HL-60 (cell line): ENCODE measurements at regions not wholly inside any gene's neighbourhood (a gene's known extent, or its start where the extent isn't known, plus 50 kb on each side); places are given as distances from the start of the nearest gene placed in this dataset.

ENCODE experiments used
- DNase-seq, 2 experiments: peaks; one replicate each; pipeline ENCODE4 v3.0.0-alpha.2; 2010 to 2020; ENCODE audit warnings: low read depth in 1 of 2, low spot score in 1 of 2
- H3K27ac ChIP-seq: fragments of 250-450 bp; sonication (Bioruptor Pico); replicated peaks from 2 replicates; pipeline ENCODE4 v1.5.1; 2020; ENCODE audit warnings: mild to moderate bottlenecking, moderate library complexity
- H3K27me3 ChIP-seq: fragments of 250-450 bp; sonication (Bioruptor Pico); 2 replicates; pipeline ENCODE4 v1.5.1; 2021; ENCODE audit warnings: mild to moderate bottlenecking, moderate library complexity; ENCODE audit not compliant: insufficient read depth, poor library complexity, severe bottlenecking
- H3K4me3 ChIP-seq: replicated peaks from 2 replicates; pipeline ENCODE4 v1.5.1; 2011; ENCODE audit warnings: mild to moderate bottlenecking, control low read depth, low read length; ENCODE audit not compliant: insufficient read depth
- GABPA ChIP-seq: IDR thresholded peaks from 2 replicates; pipeline ENCODE4 v1.6.1; 2012; ENCODE audit warnings: low read depth
- POLR2AphosphoS5 ChIP-seq: IDR thresholded peaks from 2 replicates; pipeline ENCODE4 v1.6.1; 2012; ENCODE audit warnings: low read depth
- SPI1 ChIP-seq: IDR thresholded peaks from 2 replicates; pipeline ENCODE4 v1.6.1; 2012; ENCODE audit warnings: low read depth, mild to moderate bottlenecking, borderline replicate concordance
- TF ChIP-seq, protein P1 (sequence below): IDR thresholded peaks from 2 replicates; pipeline ENCODE4 v1.6.1; 2012; ENCODE audit warnings: low read depth; ENCODE audit not compliant: insufficient replicate concordance
- TF ChIP-seq, protein P2 (sequence below): IDR thresholded peaks from one replicate; pipeline ENCODE4 v1.5.1; 2011; ENCODE audit warnings: low read length, control low read depth, inconsistent platforms; ENCODE audit not compliant: insufficient read depth

DNA sequence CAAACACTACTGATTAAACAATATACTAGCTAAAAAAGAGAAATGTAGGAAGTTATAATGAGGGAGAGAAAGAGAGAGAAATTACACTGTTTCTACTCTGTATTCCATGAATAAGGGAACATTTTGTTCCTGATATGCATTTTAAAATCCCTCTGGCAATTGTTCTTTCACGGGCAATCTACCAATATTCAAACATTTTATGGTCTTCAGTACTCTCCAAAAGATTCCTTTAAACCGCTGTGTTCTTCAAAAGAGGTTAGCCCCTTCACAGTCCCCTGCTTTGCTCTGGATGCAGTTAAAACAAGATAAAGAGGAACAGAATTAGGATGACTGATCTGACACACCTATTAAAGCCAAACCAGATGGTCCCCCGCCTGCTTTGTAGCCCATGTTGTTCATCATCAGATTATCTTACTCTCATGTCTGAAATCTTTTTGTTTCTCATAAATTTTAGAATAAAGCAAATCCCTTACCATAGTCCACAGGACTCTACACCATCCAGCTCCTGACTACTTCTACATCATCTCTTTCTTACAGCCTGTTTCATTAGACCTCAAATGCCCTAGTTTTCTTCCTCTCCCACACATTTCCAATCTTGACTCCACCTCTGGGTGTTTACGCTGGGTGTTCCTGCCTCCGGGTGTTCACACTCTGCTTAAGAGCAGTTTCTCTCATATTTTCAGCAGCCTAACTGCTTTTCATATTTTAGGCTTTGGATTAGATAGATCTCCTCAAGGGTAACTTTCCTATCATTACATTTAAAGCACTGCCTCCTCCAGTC, 399.7 kb downstream of the COL12A1 start:
- H3K4me3 ChIP-seq, result no peak overlapping the region
- no peak overlapping the region for H3K27ac ChIP-seq
- no peak for TF ChIP-seq GABPA
- TF ChIP-seq, protein P1, sequence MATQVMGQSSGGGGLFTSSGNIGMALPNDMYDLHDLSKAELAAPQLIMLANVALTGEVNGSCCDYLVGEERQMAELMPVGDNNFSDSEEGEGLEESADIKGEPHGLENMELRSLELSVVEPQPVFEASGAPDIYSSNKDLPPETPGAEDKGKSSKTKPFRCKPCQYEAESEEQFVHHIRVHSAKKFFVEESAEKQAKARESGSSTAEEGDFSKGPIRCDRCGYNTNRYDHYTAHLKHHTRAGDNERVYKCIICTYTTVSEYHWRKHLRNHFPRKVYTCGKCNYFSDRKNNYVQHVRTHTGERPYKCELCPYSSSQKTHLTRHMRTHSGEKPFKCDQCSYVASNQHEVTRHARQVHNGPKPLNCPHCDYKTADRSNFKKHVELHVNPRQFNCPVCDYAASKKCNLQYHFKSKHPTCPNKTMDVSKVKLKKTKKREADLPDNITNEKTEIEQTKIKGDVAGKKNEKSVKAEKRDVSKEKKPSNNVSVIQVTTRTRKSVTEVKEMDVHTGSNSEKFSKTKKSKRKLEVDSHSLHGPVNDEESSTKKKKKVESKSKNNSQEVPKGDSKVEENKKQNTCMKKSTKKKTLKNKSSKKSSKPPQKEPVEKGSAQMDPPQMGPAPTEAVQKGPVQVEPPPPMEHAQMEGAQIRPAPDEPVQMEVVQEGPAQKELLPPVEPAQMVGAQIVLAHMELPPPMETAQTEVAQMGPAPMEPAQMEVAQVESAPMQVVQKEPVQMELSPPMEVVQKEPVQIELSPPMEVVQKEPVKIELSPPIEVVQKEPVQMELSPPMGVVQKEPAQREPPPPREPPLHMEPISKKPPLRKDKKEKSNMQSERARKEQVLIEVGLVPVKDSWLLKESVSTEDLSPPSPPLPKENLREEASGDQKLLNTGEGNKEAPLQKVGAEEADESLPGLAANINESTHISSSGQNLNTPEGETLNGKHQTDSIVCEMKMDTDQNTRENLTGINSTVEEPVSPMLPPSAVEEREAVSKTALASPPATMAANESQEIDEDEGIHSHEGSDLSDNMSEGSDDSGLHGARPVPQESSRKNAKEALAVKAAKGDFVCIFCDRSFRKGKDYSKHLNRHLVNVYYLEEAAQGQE, result no peak
- TF ChIP-seq SPI1, result no peak
- TF ChIP-seq POLR2AphosphoS5, result no peak
- TF ChIP-seq, protein P2, sequence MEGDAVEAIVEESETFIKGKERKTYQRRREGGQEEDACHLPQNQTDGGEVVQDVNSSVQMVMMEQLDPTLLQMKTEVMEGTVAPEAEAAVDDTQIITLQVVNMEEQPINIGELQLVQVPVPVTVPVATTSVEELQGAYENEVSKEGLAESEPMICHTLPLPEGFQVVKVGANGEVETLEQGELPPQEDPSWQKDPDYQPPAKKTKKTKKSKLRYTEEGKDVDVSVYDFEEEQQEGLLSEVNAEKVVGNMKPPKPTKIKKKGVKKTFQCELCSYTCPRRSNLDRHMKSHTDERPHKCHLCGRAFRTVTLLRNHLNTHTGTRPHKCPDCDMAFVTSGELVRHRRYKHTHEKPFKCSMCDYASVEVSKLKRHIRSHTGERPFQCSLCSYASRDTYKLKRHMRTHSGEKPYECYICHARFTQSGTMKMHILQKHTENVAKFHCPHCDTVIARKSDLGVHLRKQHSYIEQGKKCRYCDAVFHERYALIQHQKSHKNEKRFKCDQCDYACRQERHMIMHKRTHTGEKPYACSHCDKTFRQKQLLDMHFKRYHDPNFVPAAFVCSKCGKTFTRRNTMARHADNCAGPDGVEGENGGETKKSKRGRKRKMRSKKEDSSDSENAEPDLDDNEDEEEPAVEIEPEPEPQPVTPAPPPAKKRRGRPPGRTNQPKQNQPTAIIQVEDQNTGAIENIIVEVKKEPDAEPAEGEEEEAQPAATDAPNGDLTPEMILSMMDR, result no peak
- no peaks in the 10 kb centered on the region for H3K27me3 ChIP-seq
- DNase-seq, result no peak

DNA sequence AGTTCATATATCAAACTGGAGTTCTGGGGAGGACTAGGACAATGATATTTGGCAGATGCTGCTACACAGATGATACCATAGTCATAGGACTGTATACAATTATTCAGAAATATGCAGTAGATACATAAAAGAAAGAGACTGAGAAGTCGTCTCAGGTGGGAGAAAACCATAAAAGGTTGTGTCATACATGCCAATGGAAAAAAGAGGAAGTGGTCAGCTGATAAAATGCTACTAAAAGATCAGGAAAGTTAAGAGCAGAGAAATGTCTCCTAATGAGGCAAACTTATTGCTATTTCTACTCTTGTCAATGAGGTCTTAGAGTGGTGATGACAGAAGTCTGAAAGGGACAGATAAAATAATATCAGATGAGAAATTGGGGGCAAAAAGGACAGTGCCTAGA, 407.6 kb downstream of the COL12A1 start:
- Histone ChIP-seq H3K27ac (no peak overlapping the region), H3K27me3 (no peaks in the 10 kb centered on the region), H3K4me3 (no peak overlapping the region)
- no peak for DNase-seq
- TF ChIP-seq POLR2AphosphoS5, result no peak
- TF ChIP-seq, protein P1, result no peak
- TF ChIP-seq GABPA, result no peak
- peak; percentile 65; the same call in 1 of the 2 replicates for TF ChIP-seq SPI1

DNA sequence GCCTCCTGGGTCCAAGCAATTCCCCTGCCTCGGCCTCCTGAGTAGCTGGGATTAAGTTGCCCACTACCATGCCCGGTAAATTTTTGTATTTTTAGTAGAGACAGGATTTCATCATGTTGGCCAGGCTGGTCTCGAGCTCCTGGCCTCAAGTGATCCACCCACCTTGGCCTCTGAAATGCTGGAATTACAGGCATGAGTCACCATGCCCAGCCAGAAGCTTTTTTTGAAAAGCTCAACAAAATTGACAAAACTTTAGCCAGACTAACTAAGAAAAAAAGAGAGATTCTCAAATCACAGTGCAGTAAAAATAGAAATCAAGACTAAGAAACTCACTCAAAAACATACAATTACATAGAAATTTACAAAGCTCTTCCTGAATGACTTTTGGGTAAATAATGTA, 420.6 kb downstream of the COL12A1 start:
- no peak for DNase-seq
- Histone ChIP-seq H3K27ac (no peak overlapping the region), H3K27me3 (no peaks in the 10 kb centered on the region), H3K4me3 (no peak overlapping the region)
- TF ChIP-seq, protein P1, result no peak
- TF ChIP-seq GABPA, result no peak

DNA sequence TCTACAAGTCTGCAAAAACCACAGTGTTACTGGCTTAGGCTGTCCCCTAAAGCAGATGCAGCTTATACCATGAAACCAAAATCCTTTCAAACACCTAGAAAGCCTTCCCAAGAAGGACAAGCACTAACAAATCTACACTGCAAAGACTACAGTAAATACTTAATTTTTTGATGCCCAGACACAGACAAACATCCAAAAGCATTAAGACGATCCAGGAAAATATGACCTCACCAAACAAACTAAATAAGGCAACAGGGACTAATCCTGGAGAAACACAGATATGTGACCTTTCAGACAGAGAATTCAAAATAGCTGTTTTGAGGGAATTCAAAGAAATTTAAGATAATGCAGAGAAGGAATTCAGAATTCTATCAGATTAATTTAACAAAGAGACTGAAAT, 423.5 kb downstream of the COL12A1 start:
- DNase-seq, result no peak
- H3K27ac ChIP-seq, result no peak overlapping the region
- H3K4me3 ChIP-seq, result no peak overlapping the region
- no peaks in the 10 kb centered on the region for H3K27me3 ChIP-seq
- TF ChIP-seq, protein P1, result no peak
- TF ChIP-seq GABPA, result no peak
- no peak for TF ChIP-seq SPI1
- TF ChIP-seq POLR2AphosphoS5, result no peak
- TF ChIP-seq, protein P2, result no peak
